ENCODE measurements at regions not wholly inside any gene's neighbourhood (a gene's known extent, or its start where the extent isn't known, plus 50 kb on each side); places are given as distances from the start of the nearest gene placed in this dataset.
"Not testable (repeated sequence)": the region's sequence is repeated elsewhere in the genome, so short reads cannot be mapped to it uniquely, and the experiment has no call there.

- no peak for DNase-seq
Measured at GRCh38 chr14:87815121-87815520, 177.9 kb downstream of the GALC start.

GRCh38 chr14:87813686-87814085 is 179.3 kb downstream of the GALC start:
- DNase-seq, result no peak

GRCh38 chr14:87813211-87813610 is 179.8 kb downstream of the GALC start:
- DNase-seq, result no peak

GRCh38 chr14:87811246-87811645 is 181.7 kb downstream of the GALC start:
- no peak for DNase-seq

- no peak for DNase-seq
Measured at GRCh38 chr14:87810711-87811110, 182.3 kb downstream of the GALC start.

- DNase-seq, result no peak
Measured at GRCh38 chr14:87809261-87809660, 183.7 kb downstream of the GALC start.

- DNase-seq, result peak in 8 of 51 donors; percentile 2 to 44 (median 12)
Measured at GRCh38 chr14:87805315-87805723, 187.7 kb downstream of the GALC start.

- DNase-seq, result no peak
Measured at GRCh38 chr14:87800216-87800615, 192.8 kb downstream of the GALC start.

- no peak for DNase-seq
Measured at GRCh38 chr14:87799400-87799799, 193.6 kb downstream of the GALC start.

GRCh38 chr14:87797001-87797400 is 196.0 kb downstream of the GALC start:
- no peak for DNase-seq

GRCh38 chr14:87794561-87794960 is 198.4 kb downstream of the GALC start:
- DNase-seq, result no peak

GRCh38 chr14:87785897-87786296 is 207.1 kb downstream of the GALC start:
- DNase-seq, result no peak

- DNase-seq, result no peak
Measured at GRCh38 chr14:87784386-87784785, 208.6 kb downstream of the GALC start.

- DNase-seq, result no peak
Measured at GRCh38 chr14:87783071-87783470, 209.9 kb downstream of the GALC start.

GRCh38 chr14:87772854-87773253 is 220.1 kb downstream of the GALC start:
- no peak for DNase-seq

GRCh38 chr14:87767567-87767901 is 225.4 kb downstream of the GALC start:
- DNase-seq, result no peak

GRCh38 chr14:87758876-87759275 is 234.1 kb downstream of the GALC start:
- DNase-seq, result no peak

- no peak for DNase-seq
Measured at GRCh38 chr14:87756661-87757060, 236.3 kb downstream of the GALC start.

- no peak for DNase-seq
Measured at GRCh38 chr14:87754520-87755223, 238.3 kb downstream of the GALC start.

- DNase-seq, result no peak
Measured at GRCh38 chr14:87748558-87748957, 244.4 kb downstream of the GALC start.

- peak in 8 of 51 donors; percentile 0 to 19 (median 2) for DNase-seq
Measured at GRCh38 chr14:87745507-87746118, 247.4 kb downstream of the GALC start.

GRCh38 chr14:87734577-87735360 is 258.2 kb downstream of the GALC start:
- DNase-seq, result not testable (repeated sequence)

- DNase-seq, result not testable (repeated sequence)
Measured at GRCh38 chr14:87733115-87733514, 259.9 kb downstream of the GALC start.
